ENCODE measurements at regions not wholly inside any gene's neighbourhood (a gene's known extent, or its start where the extent isn't known, plus 50 kb on each side); places are given as distances from the start of the nearest gene placed in this dataset.

DNA sequence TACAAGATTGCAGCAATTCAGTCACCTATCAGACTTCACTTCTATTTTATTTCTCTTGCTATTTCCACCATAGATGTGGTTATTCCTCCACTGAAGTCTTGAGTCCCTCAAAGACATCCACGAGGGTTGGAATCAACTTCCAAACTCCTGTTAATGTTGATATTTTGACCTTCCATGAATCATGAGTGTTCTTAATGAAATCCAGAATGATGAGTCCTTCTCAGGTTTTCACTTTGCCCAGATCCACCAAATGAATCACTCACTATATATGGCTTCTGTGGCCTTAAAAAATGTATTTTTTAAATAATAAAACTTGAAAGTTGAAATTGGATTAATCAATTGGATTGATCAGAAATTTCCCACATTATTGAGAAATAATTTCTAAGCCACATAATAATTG lies 1821.0 kb downstream of the EFNA5 start:
- TF ChIP-seq, protein P1, sequence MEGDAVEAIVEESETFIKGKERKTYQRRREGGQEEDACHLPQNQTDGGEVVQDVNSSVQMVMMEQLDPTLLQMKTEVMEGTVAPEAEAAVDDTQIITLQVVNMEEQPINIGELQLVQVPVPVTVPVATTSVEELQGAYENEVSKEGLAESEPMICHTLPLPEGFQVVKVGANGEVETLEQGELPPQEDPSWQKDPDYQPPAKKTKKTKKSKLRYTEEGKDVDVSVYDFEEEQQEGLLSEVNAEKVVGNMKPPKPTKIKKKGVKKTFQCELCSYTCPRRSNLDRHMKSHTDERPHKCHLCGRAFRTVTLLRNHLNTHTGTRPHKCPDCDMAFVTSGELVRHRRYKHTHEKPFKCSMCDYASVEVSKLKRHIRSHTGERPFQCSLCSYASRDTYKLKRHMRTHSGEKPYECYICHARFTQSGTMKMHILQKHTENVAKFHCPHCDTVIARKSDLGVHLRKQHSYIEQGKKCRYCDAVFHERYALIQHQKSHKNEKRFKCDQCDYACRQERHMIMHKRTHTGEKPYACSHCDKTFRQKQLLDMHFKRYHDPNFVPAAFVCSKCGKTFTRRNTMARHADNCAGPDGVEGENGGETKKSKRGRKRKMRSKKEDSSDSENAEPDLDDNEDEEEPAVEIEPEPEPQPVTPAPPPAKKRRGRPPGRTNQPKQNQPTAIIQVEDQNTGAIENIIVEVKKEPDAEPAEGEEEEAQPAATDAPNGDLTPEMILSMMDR (conservative IDR thresholded peaks at IDR 0.05) = no peak
- TF ChIP-seq ZFX (IDR thresholded peaks at IDR 0.05) = no peak
